BJ (cell line): ENCODE measurements at regions not wholly inside any gene's neighbourhood (a gene's known extent, or its start where the extent isn't known, plus 50 kb on each side); places are given as distances from the start of the nearest gene placed in this dataset.

Source experiments
- CTCF ChIA-PET: fragments of 350-600 bp; formaldehyde crosslinking; extraction: SDS; loops from one replicate; lab custom pipeline; 2021; ENCODE audit warnings: antibody characterized with exemption, inconsistent platforms; lab: Yijun Ruan, JAX
- POLR2A ChIA-PET: fragments of 300-600 bp; sonication (Branson Sonifier 250); formaldehyde crosslinking; extraction: SDS; loops from one replicate; lab custom pipeline; 2021; ENCODE audit warnings: antibody characterized with exemption; lab: Charles Lee
- DNase-seq: peaks from one replicate; pipeline ENCODE4 v3.0.0-alpha.2; 2011; ENCODE audit warnings: low read depth
- H3K27me3 ChIP-seq: 2 replicates; pipeline ENCODE4 v1.6.0; 2011; ENCODE audit warnings: low read length; ENCODE audit not compliant: control insufficient read depth, insufficient read depth
- H3K36me3 ChIP-seq: 2 replicates; pipeline ENCODE4 v1.5.1; 2011; ENCODE audit warnings: low read length; ENCODE audit not compliant: control insufficient read depth, insufficient read depth
- H3K4me3 ChIP-seq: 2 replicates; pipeline ENCODE4 v1.5.1; 2011; ENCODE audit warnings: low read depth, mild to moderate bottlenecking, control low read depth, low read length
- TF ChIP-seq, protein P1 (sequence below): IDR thresholded peaks from 2 replicates; pipeline ENCODE4 v1.5.1; 2011; ENCODE audit warnings: low read depth, mild to moderate bottlenecking, control low read depth, inconsistent platforms, low read length, moderate library complexity; ENCODE audit not compliant: insufficient read depth

DNA sequence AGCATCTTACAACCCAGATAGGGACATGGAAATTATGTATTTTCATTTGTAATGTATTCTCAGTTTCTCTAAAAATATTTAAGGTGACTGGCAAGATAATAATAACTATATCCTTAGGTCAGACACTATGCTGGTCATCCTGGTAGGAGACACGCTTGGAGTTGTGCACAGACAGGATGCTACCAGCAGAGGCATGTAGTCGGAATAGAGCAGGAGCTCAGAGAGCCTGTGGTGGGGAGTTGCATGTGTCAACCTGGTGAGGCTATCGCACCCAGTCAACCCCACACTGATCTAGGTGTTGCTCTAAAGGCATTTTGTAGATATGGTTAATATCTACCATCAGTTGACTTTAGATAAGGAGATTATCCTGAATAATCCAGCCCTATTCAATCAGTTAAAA lies 318.5 kb downstream of the MIAT start:
- no peak for DNase-seq
- TF ChIP-seq, protein P1, sequence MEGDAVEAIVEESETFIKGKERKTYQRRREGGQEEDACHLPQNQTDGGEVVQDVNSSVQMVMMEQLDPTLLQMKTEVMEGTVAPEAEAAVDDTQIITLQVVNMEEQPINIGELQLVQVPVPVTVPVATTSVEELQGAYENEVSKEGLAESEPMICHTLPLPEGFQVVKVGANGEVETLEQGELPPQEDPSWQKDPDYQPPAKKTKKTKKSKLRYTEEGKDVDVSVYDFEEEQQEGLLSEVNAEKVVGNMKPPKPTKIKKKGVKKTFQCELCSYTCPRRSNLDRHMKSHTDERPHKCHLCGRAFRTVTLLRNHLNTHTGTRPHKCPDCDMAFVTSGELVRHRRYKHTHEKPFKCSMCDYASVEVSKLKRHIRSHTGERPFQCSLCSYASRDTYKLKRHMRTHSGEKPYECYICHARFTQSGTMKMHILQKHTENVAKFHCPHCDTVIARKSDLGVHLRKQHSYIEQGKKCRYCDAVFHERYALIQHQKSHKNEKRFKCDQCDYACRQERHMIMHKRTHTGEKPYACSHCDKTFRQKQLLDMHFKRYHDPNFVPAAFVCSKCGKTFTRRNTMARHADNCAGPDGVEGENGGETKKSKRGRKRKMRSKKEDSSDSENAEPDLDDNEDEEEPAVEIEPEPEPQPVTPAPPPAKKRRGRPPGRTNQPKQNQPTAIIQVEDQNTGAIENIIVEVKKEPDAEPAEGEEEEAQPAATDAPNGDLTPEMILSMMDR, result no peak
- no peak overlapping the region for H3K4me3 ChIP-seq
- ChIA-PET CTCF (no interaction called here), POLR2A (no interaction called here)
- no peaks in the 10 kb centered on the region for H3K36me3 ChIP-seq
- peaks cover 1% of the 10 kb centered on the region; the same call in 1 of the 2 replicates for H3K27me3 ChIP-seq

DNA sequence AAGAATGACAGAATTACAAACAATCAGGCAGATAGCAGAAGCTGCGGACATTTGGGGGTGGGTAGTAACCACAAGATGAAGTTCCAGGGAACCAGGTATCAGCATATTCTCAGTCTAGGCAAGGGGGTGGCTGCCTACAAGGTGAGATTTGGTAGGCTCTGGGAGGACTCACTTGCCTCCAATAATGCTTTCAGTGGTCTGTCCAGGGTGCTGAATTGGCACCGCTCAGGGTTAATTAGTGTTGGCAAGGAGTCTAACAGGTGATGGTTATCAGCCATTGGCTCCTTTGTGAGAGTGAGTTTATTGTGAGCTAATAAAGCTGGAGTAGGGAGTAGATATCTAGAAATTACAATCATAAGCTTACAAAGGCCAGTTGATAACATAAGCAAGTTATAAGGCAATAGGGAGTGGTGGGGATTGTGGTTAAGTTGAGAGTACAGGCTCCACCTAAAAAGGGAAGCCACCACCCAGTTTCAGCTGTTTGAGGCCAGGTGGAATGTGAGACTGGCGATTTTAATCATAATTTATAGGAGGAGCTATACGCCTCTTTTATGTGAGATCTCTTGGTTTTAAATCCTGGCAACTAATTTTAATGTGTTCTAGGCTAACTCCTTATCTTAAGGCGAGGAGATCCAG lies 320.5 kb downstream of the MIAT start:
- ChIA-PET POLR2A (no interaction called here), CTCF (no interaction called here)
- no peak overlapping the region for H3K4me3 ChIP-seq
- no peaks in the 10 kb centered on the region for H3K36me3 ChIP-seq
- H3K27me3 ChIP-seq, result peaks cover 3% of the 10 kb centered on the region
- no peak for DNase-seq
- TF ChIP-seq, protein P1, result no peak

DNA sequence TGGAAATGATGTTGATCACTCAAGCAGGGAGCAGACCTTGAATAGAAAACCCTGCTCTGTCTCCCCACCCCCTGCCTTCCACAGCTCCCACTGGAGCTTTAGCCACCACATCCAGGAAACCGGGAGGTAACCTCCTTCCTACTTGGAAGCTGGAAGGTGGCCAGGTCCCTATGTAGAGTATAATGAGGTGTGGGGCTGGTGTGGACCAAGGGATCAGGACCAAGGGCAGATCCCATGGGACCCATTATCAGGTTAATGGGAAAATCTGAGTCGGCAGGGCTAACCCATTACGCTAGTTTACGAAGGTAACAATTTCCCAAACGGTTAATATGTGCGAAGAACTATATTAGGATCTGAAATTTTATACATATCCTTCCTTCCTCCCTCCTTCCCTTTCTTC lies 321.9 kb downstream of the MIAT start:
- DNase-seq, result no peak
- TF ChIP-seq, protein P1, result no peak
- Histone ChIP-seq H3K36me3 (no peaks in the 10 kb centered on the region), H3K27me3 (peaks cover 2% of the 10 kb centered on the region), H3K4me3 (no peak overlapping the region)
- CTCF ChIA-PET, result no interaction called here
- POLR2A ChIA-PET, result no interaction called here

DNA sequence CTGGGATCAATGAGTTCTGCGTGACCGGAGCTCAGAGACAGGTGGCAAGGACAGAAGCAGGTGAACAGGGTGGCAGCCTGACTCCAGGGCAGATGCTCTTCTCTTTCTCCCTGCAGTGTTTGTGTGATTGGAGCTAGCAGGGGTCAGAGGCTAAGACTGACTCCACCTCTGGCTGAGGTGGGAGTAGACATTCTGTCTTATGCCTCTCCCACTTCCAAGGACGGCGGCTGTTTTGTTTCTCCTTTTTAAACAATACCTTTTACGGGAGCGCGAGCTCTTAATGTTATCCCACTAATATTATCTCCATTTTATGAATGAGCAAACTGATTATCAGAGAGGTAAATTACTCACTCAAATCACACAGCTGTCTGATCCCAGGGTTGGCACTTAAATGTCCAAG lies 323.7 kb downstream of the MIAT start:
- TF ChIP-seq, protein P1, result no peak
- POLR2A ChIA-PET, result no interaction called here
- CTCF ChIA-PET, result interaction anchor here (1.1 to 1.3 kb wide), 2 partner anchors 11 to 95 kb away, joined by 3 read pairs; no protein-coding TSS in a partner anchor
- Histone ChIP-seq H3K4me3 (no peak overlapping the region), H3K36me3 (no peaks in the 10 kb centered on the region), H3K27me3 (peaks cover 4% of the 10 kb centered on the region)
- DNase-seq, result no peak

DNA sequence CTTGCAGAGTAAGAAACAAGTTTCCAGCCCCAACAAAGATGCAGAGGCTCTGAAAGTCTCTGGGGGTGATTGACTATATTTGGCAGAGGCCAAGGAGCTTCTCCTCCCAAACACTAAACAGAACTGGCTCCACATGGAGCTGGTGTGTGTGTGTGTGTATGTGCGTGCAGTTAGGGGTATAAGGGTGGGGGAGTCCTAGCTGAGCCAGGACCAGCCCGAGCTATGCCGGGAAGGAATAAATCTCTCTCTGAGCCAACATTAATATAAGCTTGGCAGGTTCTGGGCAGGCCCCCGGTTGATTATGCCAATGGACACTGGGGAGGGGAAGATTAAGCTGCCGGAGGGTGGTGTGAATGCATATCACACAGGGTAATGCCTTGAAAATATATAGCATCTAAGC lies 324.2 kb downstream of the MIAT start:
- Histone ChIP-seq H3K27me3 (peaks cover 4% of the 10 kb centered on the region), H3K4me3 (no peak overlapping the region), H3K36me3 (no peaks in the 10 kb centered on the region)
- ChIA-PET POLR2A (no interaction called here), CTCF (interaction anchor here (1.1 to 1.3 kb wide), 2 partner anchors 11 to 95 kb away, joined by 3 read pairs; no protein-coding TSS in a partner anchor)
- DNase-seq, result no peak
- TF ChIP-seq, protein P1, result no peak
